ENCODE measurements at regions not wholly inside any gene's neighbourhood (a gene's known extent, or its start where the extent isn't known, plus 50 kb on each side); places are given as distances from the start of the nearest gene placed in this dataset.
A peak's percentile ranks its signal among the peaks of the same experiment; 100 is the strongest.

GRCh38 chr20:12870588-12870987, 138.2 kb upstream of the SPTLC3 start:
- TF ChIP-seq ATF3 (IDR thresholded peaks at IDR 0.05): no peak
- TF ChIP-seq FOXA2 (IDR thresholded peaks at IDR 0.05): no peak
- TF ChIP-seq JUND (IDR thresholded peaks at IDR 0.05): no peak
- TF ChIP-seq FOXA1 (IDR thresholded peaks at IDR 0.05): no peak
- no peak for TF ChIP-seq RXRA (IDR thresholded peaks at IDR 0.05)
- no peak for TF ChIP-seq RAD21 (IDR thresholded peaks at IDR 0.05)
- no peak for TF ChIP-seq SP1 (IDR thresholded peaks at IDR 0.05)
- TF ChIP-seq EGR1 (IDR thresholded peaks at IDR 0.05; ENCODE audit: low read depth in 2 of 2): no peak
- no peak for TF ChIP-seq ZBTB33 (IDR thresholded peaks at IDR 0.05)
- TF ChIP-seq TAF1 (conservative IDR thresholded peaks at IDR 0.05): no peak
- Histone ChIP-seq H3K36me3 (ENCODE audit: control insufficient read depth in 4 of 4, insufficient read depth in 3 of 4, low read depth in 1 of 4, low read length in 3 of 4) (no peaks in the 10 kb centered on the region), H3K9me3 (ENCODE audit: control insufficient read depth in 4 of 4, low read length in 3 of 4) (no peaks in the 10 kb centered on the region), H3K4me1 (ENCODE audit: control insufficient read depth in 4 of 4, insufficient read depth in 4 of 4, low read length in 3 of 4) (no peaks in the 10 kb centered on the region), H3K27me3 (ENCODE audit: control insufficient read depth in 4 of 4, insufficient read depth in 4 of 4, low read length in 3 of 4) (no peaks in the 10 kb centered on the region), H3K4me3 (ENCODE audit: low read depth in 1 of 3, low read length in 3 of 3) (no peak overlapping the region), H3K27ac (ENCODE audit: low read depth in 1 of 2, low read length in 2 of 2) (no peak overlapping the region), H3K9ac (ENCODE audit: low read depth in 1 of 2, low read length in 2 of 2) (no peak overlapping the region)
- WGBS: 62% methylated on average over 2 of the region's 2 CpGs
- DNase-seq (ENCODE audit: low spot score): no peak

- H3K9me3 ChIP-seq (ENCODE audit: control insufficient read depth in 4 of 4, low read length in 3 of 4): no peaks in the 10 kb centered on the region
- H3K4me1 ChIP-seq (ENCODE audit: control insufficient read depth in 4 of 4, insufficient read depth in 4 of 4, low read length in 3 of 4): no peaks in the 10 kb centered on the region
- H3K36me3 ChIP-seq (ENCODE audit: control insufficient read depth in 4 of 4, insufficient read depth in 3 of 4, low read depth in 1 of 4, low read length in 3 of 4): no peaks in the 10 kb centered on the region
- WGBS: 79% methylated on average over 4 of the region's 4 CpGs
- no peak for TF ChIP-seq MAX (IDR thresholded peaks at IDR 0.05)
- TF ChIP-seq CTCF (IDR thresholded peaks at IDR 0.05; ENCODE audit: low read depth, low read length, missing input control): no peak
- H3K9ac ChIP-seq (ENCODE audit: low read depth in 1 of 2, low read length in 2 of 2): no peak overlapping the region
- H3K27ac ChIP-seq (ENCODE audit: low read depth in 1 of 2, low read length in 2 of 2): no peak overlapping the region
- no peak overlapping the region for H3K4me3 ChIP-seq (ENCODE audit: low read depth in 1 of 3, low read length in 3 of 3)
- peaks cover 0 to 5% (median 1%) of the 10 kb centered on the region in 4 donors for H3K27me3 ChIP-seq (ENCODE audit: control insufficient read depth in 4 of 4, insufficient read depth in 4 of 4, low read length in 3 of 4)
- DNase-seq (ENCODE audit: low spot score): no peak
These were observed 133.8 kb upstream of the SPTLC3 start for GRCh38 chr20:12874933-12875332.

GRCh38 chr20:12875510-12875909, 133.3 kb upstream of the SPTLC3 start:
- WGBS: 52% methylated on average over 6 of the region's 6 CpGs
- Histone ChIP-seq H3K9ac (ENCODE audit: low read depth in 1 of 2, low read length in 2 of 2) (no peak overlapping the region), H3K27ac (ENCODE audit: low read depth in 1 of 2, low read length in 2 of 2) (no peak overlapping the region), H3K9me3 (ENCODE audit: control insufficient read depth in 4 of 4, low read length in 3 of 4) (no peaks in the 10 kb centered on the region), H3K4me3 (ENCODE audit: low read depth in 1 of 3, low read length in 3 of 3) (no peak overlapping the region), H3K27me3 (ENCODE audit: control insufficient read depth in 4 of 4, insufficient read depth in 4 of 4, low read length in 3 of 4) (peaks cover 0 to 5% (median 1%) of the 10 kb centered on the region in 4 donors), H3K4me1 (ENCODE audit: control insufficient read depth in 4 of 4, insufficient read depth in 4 of 4, low read length in 3 of 4) (no peaks in the 10 kb centered on the region), H3K36me3 (ENCODE audit: control insufficient read depth in 4 of 4, insufficient read depth in 3 of 4, low read depth in 1 of 4, low read length in 3 of 4) (no peaks in the 10 kb centered on the region)
- no peak for DNase-seq (ENCODE audit: low spot score)
- peak in 1 of 2 donors; percentile 13 for TF ChIP-seq HNF4A (conservative IDR thresholded peaks at IDR 0.05)
- no peak for TF ChIP-seq SP1 (IDR thresholded peaks at IDR 0.05)
- peak in 1 of 2 donors; percentile 14 for TF ChIP-seq RAD21 (IDR thresholded peaks at IDR 0.05)
- TF ChIP-seq MAX (IDR thresholded peaks at IDR 0.05): no peak
- TF ChIP-seq RXRA (IDR thresholded peaks at IDR 0.05): peak in 1 of 2 donors; percentile 44
- TF ChIP-seq FOXA2 (IDR thresholded peaks at IDR 0.05): no peak
- TF ChIP-seq NR2F2 (IDR thresholded peaks at IDR 0.05): no peak
